NCI-H774 (cell line): ENCODE measurements at regions not wholly inside any gene's neighbourhood (a gene's known extent, or its start where the extent isn't known, plus 50 kb on each side); places are given as distances from the start of the nearest gene placed in this dataset.
A peak's percentile ranks its signal among the peaks of the same experiment; 100 is the strongest.
"Not testable (repeated sequence)": the region's sequence is repeated elsewhere in the genome, so short reads cannot be mapped to it uniquely, and the experiment has no call there.

Experiments
- DNase-seq: peaks from one replicate; lab custom pipeline; 2025; lab: John Stamatoyannopoulos, UW

DNA sequence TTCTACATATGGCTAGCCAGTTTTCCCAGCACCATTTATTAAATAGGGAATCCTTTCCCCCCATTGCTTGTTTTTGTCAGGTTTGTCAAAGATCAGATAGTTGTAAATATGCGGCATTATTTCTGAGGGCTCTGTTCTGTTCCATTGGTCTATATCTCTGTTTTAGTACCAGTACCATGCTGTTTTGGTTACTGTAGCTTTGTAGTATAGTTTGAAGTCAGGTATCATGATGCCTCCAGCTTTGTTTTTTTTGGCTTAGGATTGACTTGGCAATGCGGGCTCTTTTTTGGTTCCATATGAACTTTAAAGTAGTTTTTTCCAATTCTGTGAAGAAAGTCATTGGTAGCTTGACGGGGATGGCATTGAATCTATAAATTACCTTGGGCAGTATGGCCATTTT, 60.0 kb upstream of the GPC3 start:
- not testable (repeated sequence) for DNase-seq

DNA sequence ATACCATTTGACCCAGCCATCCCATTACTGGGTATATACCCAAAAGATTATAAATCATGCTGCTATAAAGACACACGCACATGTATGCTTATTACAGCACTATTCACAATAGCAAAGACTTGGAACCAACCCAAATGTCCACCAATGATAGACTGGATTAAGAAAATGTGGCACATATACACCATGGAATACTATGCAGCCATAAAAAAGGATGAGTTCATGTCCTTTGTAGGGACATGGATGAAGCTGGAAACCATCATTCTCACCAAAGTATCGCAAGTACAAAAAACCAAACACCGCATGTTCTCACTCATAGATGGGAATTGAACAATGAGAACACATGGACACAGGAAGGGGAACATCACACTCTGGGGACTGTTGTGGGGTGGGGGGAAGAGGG, 81.7 kb upstream of the GPC3 start:
- not testable (repeated sequence) for DNase-seq

DNA sequence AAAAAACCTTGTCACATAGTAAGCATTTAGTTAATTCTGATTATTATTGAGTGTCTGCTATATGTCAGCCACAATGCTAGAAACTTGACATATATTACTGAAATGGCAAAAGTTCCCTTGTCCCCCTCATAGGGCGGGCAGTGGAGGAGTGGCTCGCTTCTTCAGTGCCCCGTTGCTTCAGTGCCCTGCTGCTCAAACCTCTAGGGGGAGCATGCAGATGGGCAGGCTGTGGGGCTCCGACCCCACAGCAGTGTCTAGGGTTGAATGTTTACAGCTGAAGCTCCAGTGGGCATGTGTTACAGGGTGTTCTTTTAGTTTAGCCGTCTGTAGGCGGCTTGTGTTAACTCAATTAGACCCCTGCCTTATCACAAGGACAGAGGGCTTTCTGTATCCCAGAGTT, 86.5 kb upstream of the GPC3 start:
- not testable (repeated sequence) for DNase-seq

DNA sequence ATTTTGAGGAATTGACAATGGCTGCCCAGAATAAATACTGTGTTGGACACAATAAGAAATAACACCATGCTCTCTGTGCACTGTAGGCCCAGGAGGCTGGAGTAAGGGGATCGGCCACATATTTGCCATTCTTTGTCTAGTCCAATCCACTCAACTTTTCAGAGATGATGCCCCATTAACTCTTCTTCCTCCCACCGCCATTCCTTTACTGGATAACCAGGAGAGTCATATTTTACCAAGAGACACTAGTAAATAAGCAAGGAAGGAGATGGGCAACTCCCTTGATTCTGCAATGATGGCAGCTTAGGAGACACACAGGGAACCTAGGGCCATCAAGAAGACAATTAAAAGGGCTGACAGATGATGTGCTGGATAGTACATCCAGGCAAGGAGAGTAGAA, 87.9 kb upstream of the GPC3 start:
- DNase-seq = no peak

DNA sequence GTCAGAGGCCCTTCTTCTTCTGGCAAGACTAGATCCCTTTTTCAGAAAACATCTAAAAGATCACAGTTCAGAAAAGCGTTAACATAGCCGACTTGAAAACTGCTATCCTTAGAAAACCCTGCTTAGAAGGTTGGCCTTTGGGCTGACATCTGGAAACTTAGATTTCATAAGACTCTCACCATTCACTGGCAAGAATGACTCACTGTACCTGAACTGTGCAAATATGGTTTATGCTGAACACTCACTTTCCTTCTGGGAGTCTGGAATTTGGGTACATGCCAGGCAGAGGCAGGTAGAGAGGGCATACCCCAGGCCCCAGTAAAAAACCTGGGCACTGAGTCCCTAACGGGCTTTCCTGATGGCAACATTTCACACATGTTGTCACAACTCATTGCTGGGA, 88.8 kb upstream of the GPC3 start:
- no peak for DNase-seq

DNA sequence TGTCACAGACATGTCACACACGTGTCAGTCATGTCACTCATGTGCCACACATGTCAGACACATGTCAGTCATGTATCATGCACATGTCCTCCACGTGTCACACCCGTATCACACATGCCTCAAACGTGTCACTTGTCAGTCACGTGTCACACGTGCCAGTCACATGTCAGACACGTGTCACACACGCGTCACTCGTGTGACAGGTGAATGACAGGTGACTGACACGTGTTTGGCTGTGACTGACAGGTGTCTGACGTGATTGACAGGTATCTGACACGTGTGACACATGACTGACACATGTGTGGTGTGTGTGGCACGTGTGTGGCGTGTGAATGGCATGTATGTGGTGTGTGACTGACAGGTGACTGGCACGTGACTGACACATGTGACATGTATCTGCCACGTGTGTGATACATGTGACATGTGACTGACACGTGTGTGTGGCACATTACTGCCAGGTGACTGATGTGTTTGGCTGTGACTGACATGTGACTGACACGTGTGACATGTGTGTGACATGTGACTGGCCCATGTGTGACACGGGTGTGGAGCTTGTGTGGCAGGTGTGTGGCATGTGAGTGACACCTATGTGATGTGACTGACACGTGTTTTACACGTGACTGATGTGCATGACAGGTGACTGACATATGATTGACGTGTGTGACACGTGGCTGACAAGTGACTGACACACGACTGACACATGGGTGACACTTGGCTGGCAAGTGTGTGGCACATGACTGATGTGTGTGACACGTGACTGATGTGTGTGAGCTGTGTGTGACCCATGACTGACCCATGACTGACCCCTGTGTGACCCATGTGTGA, 90.7 kb upstream of the GPC3 start:
- DNase-seq = no peak

DNA sequence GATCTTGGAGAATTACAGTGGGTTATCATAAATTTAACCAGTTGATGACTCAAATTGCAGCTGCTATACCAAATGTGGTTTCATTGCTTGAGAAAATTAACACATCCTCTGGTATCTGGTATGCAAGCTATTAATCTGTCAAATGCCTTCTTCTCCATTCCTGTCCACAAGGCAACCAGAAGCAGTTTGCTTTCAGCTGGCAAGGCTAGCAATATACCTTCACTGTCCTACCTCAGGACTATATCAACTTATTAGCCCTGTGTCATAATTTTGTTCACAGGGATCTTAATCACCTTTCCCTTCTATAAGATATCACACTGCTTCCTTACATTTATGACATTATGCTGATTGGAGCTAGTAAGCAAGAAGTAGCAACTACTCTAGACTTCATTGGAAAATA, 110.0 kb upstream of the GPC3 start:
- DNase-seq = no peak

DNA sequence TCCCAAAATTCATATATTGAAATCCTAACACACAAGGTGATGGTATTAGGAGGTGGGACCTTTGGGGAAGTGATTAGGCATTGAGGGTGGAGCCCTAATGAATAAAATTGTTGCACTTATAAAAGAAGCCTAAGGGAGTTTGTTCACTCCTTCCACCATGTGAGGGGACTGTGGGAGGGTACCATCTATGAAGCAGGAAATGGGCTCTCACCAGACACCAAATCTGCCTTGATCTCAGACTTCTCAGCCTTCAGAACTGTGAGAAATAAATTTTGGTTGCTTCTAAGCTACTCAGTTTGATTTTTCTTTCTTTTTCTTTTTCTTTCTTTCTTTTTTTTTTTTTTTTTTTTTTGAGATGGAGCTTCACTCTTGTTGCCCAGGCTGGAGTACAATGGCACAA, 116.2 kb upstream of the GPC3 start:
- DNase-seq = no peak

DNA sequence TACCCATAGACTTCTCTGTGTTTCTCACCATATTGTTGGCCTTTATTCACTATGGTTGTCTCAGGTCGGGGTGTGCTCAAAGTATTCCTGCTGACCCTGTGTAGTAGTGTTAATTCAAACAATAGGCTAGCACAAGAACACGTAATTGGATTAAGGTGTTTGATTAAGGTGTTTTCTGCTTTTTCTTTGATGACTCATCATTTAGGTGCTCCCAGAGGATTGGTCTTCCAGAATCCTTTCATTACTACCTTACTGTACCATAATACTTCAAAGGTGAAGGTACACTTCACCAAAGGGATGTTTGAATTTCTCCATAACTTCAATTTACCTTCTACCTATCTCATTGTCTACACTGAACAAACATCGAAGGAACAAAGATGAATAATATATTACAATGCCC, 121.7 kb upstream of the CCDC160 start:
- DNase-seq = no peak

DNA sequence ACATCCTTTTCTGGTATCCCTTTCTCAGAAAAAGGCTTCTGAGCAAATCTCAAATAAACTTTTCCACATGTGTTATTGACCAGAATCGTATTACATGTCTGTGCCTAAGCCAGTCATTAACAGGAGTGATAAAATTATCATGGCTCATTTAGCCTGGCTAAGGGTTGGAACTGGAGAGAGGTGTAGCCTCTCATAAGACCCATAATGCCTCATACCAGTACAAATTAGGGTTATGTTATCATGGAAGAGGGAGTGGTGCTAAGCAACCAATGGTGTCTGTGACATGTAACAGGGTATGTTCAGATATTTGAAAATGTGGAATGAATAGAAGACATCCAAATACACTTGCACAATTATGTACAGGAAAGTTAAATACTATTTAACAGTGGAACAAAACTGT, 99.6 kb upstream of the CCDC160 start:
- DNase-seq = no peak

DNA sequence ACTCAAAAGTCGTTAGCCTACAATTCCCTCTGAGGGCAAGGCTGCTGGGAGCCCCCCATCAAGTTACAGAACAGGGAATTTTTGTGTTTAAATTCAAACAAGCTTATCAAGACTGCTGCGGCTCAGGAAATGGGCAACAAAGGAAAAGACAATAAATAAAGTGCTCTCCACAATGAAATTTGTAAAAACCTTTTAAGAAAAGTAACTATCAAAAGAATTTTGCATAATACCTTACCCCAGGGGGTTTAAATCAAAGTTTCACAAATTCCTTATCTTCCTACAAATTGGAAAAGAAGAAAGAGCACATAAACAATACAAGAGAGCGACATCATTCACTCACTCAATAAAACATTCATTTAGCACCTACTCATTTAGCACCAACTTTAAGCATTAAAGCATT, 97.9 kb upstream of the CCDC160 start:
- no peak for DNase-seq

DNA sequence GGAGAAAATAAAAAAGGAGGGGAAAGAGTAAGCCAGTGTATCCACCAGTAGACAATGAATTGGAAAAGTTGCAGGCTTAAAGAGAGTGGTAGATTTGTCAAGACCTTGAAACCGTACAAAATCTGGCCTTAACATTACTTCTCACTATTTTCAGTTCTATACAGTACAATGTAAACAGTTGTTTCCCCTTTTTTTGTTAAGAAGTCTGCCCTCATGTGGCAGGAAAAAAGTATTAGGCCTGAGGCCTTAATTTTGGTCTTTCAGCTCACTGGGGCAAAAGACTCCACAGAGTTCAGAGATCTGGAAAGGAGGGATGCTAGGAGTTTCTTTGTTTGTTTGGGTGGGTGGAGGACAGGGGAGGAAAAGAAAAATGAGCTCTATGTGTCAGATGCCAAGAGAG, 92.8 kb upstream of the CCDC160 start:
- peak; percentile 14 for DNase-seq

DNA sequence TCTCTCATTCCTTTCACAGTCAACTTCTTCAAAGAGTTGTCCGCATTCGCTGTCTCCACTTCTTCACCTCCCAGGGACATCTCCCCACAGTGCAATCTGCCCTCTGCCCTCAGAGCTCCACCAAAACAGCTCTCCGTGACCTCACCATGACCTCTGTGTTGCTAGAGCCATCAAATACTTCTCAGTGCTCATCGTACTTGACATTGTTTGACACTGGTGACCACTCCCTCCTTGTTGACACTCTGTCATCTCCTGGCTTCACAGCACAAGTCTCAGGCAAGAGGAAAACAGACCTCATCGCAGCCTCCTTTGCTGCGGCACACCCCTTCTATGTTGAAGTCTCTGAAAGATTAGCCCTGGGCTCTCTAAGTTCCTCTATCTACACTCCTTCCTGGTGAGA, 90.5 kb upstream of the CCDC160 start:
- no peak for DNase-seq

DNA sequence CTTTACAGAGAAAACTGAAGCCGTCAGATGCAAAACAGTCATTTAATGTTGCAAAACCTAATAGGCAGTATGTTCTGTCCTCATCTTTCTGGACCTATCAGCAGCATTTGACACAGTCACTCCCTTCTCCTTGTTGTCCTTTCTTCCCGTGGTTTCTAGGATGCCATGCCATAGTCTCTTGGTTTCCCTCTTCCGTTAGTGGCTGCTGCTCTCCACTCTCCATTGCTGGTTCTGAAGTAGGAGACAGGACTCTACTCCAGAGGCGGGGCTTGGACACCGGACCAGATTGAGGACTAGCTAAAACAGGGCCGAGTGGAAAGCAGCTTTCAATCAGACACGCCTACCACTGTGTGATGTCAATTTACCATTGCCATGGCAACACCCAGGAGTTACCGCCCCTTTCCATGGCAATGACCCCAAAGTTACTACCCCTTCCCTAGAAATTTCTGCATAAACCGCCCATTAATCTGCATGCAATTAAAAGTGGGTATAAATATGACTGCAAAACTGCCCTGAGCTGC, 88.8 kb upstream of the CCDC160 start:
- DNase-seq = peak; percentile 28

DNA sequence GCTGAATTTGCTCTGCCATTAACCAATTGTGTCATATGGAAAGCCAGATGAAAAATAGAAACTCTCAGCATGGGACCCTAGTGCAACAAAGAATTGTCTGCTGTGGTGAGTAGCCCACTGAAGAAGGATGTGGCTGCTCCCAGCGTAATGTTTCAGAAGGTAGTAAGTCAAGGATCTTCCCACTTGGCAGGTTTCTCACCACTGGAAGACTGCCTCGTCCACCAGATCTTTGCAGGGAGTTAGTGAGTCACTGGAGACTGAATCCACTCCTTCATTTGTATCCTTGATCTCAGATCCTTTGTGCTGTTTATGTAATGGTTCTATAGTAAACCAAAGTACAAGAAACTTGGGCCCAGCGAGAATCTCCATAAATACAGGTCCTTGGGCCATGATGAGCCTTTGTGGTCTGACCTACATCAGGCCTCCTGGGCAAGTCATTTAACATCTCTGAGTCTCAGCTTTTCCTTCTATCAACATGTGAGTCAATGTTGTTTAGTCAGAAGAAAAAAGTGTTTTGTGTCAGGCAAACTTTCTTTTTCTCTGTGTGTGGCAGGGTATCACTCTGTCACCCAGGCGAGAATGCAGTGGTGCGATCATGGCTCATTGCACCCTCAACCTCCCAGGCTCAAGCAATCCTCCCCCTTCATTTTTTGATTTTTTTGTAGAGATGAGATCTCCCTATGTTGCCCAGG, 78.0 kb upstream of the CCDC160 start:
- DNase-seq = no peak

DNA sequence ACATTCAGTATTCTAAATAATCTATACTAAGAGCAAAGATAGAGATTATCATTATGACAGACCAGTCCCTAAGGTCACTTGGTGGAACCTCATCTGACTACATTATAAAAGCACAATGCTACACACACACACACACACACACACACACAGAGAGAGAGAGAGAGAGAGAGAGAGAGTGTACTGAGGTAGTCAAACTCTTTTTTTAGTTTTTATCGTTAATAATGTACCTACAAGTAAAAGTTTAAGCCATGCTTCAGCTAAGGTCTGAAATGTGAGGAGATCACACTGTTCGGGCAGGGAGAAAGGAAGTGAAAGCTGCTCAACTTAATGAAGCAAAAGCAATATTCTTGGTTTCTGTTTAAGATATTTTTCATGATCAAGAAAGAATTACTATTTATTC, 75.8 kb upstream of the CCDC160 start:
- DNase-seq = no peak

DNA sequence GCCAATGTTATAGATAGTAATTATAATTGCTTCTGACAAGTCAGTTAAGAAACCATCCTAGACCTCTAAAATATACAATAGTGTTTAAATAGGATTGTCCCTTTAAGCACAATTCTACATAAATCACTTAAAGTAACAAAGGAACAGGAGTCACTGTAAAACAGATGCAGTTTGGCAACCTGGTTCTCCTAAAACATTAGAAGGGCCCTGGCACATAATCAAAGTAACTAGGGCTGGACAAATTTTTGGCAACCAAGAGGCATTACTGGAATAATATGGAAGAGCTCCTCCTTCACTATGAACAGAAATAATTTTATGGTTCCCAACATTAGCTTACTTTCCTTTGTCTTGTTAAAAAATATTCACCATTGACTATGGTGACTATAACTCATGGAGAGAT, 75.0 kb upstream of the CCDC160 start:
- no peak for DNase-seq

DNA sequence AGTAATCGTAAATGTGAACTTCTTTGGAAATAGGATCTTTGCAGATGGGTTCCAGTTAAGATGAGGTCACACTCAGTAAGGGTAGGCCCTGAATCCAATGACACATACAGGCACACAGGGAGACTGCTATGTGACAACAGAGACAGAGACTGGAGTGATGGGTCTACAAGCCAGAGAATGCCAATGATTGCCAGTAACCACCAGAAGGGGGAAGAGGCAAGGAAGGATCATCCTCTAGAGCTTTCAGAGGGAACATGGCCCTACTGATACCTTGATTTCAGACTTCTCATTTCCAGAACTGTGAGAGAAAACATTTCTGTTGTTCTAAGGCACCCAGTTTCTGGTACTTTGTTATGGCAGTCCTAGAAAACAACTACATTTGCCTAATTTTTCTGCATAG, 73.1 kb upstream of the CCDC160 start:
- DNase-seq = no peak

DNA sequence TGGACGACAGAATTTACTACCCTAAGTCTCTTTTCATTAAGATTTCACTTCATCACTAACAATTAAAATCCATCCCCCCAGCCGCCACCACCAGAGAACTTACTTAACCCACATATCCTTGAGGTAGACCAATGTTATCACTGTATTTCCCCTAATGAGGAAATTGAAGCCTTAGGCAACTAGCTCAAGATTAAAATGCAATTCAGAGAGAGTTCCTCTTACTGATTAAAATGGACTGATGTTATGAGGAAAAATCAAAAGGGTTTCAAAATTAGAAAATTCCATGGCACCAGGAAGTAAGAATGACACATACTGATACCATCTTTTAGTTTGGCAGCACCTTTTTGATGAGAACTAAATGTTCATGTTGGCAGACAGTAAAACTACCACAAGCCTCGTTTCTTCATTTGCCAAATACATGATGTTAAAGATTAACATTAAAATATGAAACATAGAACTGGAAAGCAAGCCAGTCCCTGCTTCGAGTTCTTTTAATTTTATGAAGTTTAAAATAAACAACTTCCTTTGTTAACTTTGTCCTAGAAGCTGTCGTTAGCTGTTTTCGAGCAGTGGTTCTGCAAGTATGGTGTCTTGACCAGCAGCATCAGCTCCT, 69.3 kb upstream of the CCDC160 start:
- DNase-seq = no peak

DNA sequence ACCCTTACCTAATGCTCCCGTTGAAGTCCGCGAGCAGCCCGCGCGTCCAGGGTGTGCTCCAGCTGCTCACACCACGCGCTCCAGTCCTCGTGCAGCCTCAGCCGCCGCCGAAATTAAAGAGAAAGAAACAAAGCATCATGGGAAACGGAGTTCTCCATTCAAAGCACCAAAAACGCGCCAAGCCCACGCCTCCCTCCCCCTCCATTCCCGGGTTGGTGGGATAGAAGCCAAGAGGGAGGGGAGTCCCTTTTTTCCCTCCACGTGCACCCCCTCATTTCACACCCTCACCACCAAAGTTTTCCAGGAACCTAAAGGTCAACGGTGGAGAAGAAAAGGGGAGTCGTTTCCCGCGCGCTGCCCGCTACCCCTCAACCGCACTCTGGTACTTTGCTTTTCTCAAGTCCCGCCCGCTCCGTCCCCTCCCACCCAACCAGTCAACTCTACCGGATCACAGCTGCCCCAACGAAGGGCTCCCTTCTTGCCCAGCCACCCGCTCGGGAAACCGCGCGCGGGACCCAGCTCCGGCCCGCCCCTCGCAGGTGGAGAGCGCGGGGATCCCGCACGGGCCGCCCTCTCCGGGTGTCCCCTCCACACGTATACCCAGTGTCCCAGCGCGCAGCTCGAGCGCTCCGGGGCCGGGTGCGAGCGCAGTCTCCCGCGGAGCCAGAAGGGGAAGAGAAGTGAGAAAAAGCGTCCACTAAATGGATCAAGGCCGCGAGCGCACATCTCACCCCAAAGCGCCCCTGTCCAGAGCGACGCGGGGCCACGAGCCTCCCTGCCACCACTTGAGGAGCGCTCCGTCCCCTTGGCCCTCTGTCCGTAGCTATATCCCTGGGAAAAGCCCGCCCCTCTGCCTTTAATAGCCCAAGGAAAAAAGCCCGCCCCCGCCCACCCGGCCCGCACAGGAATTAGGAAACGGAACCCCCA, 65.1 kb upstream of the CCDC160 start:
- DNase-seq = no peak

DNA sequence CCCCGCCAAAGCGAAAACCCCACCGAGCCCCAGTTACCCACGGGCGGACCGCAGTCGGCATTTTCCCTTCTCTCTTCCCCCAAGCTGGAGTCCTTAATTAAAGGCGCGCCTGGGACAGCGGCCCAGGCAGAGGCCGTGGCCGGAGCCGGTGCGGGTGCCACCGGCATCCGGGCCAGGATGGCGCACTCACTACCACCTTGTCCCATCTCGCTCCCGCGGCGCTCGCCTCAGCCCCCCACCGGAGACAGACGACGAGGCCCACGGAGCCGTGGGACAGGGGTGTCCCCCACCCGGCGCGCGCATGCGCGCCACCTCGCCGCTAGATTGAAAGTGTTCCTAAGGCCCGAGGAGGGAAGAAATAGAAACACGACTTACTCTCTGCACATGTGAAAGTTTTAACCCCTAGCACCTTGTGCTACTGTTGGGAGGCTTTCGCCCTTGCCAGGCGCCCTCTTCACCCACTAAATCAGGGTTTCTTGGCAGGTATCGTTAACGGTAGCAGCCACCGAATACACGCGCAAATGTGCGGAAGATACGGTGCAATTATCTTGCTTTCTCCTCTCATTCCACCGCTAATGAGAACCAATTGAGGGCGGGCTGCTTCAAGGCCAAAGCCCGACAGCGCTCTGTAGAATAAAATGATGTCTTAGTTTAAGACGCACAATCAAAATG, 64.3 kb upstream of the CCDC160 start:
- DNase-seq = no peak
